Upper lobe of left lung (tissue), 4 donors: ENCODE measurements at regions not wholly inside any gene's neighbourhood (a gene's known extent, or its start where the extent isn't known, plus 50 kb on each side); places are given as distances from the start of the nearest gene placed in this dataset.

ENCODE experiments used
- EP300 ChIP-seq, 4 donors: sonication (generic); formaldehyde crosslinking; IDR thresholded peaks; one replicate each; pipeline ENCODE4 v1.5.1; 2017; ENCODE audit warnings: antibody characterized with exemption in 4 of 4, control low read depth in 2 of 4
- POLR2A ChIP-seq, 4 donors: fragments of 450-650 bp; IDR thresholded peaks; one replicate each; pipeline ENCODE4 v1.5.1; 2016 to 2017; ENCODE audit warnings: antibody characterized with exemption in 4 of 4, mild to moderate bottlenecking in 2 of 4
- POLR2AphosphoS5 ChIP-seq, 2 donors: sonication (generic); formaldehyde crosslinking; IDR thresholded peaks; one replicate each; pipeline ENCODE4 v1.5.1; 2017; ENCODE audit warnings: antibody characterized with exemption in 2 of 2
- TF ChIP-seq, protein P1 (sequence below), 6 experiments: fragments of 450-650 bp in 4 of 6; fragments of 200-600 bp in 2 of 6; sonication (generic) in 2 of 6; IDR thresholded peaks; one replicate each; pipeline ENCODE4 v1.5.1; 2016 to 2019; ENCODE audit warnings: antibody characterized with exemption in 6 of 6

DNA sequence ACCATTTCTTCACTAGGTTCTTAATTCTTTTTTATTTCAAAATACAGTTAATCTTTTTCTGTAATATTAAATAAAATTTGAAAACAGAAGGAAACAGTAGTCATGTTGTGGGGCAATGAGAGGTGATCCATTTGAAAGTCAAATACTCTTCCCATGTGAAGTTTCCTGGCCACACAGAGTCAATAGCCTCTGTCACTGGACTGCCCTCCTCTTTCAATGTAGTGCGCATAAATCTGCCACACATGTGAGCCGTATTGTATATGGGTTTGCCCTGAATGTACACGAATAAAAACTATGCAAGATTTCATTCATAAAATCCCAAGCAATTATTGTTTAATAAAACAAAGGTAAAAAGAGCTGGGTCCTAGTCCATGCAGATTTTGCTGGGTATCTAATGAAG is 59.1 kb downstream of the NKX6-1 start:
- TF ChIP-seq, protein P1, sequence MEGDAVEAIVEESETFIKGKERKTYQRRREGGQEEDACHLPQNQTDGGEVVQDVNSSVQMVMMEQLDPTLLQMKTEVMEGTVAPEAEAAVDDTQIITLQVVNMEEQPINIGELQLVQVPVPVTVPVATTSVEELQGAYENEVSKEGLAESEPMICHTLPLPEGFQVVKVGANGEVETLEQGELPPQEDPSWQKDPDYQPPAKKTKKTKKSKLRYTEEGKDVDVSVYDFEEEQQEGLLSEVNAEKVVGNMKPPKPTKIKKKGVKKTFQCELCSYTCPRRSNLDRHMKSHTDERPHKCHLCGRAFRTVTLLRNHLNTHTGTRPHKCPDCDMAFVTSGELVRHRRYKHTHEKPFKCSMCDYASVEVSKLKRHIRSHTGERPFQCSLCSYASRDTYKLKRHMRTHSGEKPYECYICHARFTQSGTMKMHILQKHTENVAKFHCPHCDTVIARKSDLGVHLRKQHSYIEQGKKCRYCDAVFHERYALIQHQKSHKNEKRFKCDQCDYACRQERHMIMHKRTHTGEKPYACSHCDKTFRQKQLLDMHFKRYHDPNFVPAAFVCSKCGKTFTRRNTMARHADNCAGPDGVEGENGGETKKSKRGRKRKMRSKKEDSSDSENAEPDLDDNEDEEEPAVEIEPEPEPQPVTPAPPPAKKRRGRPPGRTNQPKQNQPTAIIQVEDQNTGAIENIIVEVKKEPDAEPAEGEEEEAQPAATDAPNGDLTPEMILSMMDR (IDR thresholded peaks at IDR 0.05), result no peak
- TF ChIP-seq POLR2A (IDR thresholded peaks at IDR 0.05), result no peak
- no peak for TF ChIP-seq POLR2AphosphoS5 (IDR thresholded peaks at IDR 0.05)
- TF ChIP-seq EP300 (IDR thresholded peaks at IDR 0.05), result no peak
